HG02870 (cell line): ENCODE measurements at regions not wholly inside any gene's neighbourhood (a gene's known extent, or its start where the extent isn't known, plus 50 kb on each side); places are given as distances from the start of the nearest gene placed in this dataset.
"Not testable (repeated sequence)": the region's sequence is repeated elsewhere in the genome, so short reads cannot be mapped to it uniquely, and the experiment has no call there.

ENCODE experiments used
- ATAC-seq: cut with Tn5 transposase; IDR thresholded peaks from one replicate; pipeline ENCODE4 v1.9.1; 2021; ENCODE audit warnings: mild to moderate bottlenecking, moderate library complexity; ENCODE audit not compliant: unreplicated experiment

DNA sequence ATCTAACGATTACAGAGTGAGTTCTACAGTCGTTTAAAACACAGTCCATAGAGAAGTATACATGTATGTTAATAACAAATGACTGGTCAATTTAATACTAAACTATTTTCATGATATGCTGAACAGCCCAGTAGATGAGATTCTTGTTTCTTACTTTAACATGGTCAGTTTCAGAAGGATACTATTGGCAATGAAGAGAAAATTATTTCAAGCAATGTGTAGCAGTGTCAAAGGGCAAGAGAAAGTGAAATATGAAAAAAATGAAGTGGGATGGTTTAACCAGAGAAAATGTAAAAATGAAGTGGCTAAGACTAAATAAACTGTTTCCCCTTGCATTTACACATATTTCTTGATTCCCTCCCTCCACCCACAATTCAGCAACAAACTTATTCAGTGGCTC lies 192.1 kb upstream of the TTC14 start:
- ATAC-seq = no peak

DNA sequence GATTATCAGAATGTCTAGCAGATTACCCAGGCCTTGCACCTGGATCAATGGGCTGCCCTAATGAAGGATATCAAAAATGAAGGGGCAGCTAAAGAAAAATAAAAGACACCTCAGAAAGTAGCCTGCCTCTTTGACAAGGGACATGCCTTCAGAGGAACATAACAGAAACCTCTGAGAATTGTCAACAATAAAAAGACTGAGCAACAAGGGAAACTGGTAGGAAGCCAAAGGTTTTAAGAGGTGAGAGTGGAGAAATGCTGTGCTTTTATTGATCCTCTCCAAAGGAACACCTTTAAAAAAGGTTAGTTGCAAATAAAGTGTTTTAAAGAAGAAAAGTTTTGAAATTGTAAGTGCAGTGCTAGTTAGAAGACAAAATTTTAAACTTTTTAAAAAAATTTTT lies 187.8 kb upstream of the TTC14 start:
- ATAC-seq = no peak

DNA sequence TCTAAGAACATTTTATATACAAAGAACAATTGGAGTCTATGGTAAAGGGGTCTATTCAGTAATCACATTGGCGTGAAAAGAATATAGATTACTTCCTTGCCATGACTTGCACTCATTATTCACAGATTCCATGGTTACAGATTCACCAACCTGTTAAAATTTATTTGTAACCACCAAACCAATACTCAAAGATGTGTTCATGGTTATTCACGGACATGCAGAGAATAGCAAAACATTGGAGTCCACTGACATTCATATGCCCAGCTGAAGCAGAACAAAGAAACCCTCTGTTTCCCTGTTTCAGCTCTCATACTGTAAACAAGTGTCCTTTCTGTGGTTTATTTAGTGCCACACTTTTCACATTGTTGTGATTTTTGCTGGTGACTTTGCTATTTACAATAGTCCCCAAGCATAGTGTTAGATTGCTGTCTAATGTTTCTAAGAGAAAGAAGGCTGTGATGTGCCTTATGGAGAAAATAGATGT lies 185.8 kb upstream of the TTC14 start:
- ATAC-seq = no peak

DNA sequence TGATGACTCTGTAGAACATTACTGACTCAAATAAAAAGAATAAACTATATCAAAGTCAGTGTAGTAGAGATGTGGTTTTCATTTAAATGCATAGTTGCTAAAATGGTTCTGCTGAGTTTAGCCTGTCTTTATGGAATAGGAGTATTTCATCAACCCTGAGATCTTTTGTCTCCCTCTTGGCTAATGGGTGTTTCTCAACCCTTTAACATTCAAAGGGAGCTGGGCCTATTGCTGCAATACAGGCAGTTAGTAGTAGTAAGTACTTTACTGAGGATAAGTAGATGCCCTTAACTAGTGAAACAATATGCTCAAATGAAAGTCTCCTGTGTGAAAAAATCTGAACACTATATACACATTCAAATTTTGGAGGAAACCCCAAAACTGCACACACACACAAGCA lies 184.7 kb upstream of the TTC14 start:
- ATAC-seq = no peak

DNA sequence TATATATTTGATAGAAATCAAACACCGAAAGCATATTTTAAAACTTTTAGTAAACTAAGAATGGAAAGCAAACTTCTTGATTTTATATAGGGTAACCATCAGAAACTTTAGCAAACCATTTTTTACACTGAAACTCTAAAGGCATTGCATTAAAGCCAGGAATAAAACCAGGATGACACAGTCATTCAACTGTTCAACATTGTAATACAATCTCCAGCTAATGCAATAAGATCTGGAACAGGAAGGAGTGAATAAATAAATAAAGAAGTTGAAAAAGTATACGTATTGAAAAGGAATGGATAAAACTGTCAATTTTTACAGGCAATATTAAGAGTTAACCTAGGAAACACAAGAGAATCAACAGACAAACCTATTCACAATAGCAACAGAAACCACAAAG lies 181.9 kb upstream of the TTC14 start:
- no peak for ATAC-seq

DNA sequence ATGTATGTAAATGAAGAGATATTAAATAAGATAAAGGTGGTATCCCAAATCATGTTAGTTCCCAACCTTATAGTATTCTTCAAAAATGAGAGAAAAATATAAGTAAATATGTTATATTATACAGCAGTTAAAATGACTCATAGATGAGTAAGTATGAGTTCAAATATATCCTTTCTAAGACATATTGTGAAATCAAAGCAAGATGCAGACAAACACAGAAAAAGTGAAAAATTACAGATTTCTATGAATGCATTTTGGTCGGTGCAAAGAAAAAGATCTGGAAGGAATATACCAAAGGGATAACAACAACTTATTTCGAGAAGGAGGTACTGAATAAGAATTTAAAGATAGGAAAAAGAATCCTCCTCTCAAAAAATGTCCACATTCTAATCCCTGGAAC lies 181.2 kb upstream of the TTC14 start:
- ATAC-seq = no peak

DNA sequence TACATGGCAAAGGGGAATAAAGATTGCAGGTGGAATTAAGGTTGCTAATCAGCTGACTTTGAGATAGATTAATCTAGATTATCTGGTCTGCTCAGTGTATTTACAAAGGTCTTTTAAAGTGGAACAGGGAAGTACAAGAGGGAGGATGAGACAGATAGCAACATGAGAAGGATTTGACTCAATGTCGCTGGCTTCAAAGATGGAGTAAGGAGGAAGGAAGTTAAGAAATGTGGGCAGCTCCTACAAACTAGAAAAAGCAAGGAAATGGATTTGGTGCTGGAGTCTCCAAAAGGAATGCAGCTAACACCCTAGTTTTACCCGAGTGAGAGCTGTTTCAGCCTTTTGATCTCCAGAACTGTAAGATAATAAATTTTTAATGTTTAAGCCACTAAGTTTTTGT lies 180.7 kb upstream of the TTC14 start:
- no peak for ATAC-seq

DNA sequence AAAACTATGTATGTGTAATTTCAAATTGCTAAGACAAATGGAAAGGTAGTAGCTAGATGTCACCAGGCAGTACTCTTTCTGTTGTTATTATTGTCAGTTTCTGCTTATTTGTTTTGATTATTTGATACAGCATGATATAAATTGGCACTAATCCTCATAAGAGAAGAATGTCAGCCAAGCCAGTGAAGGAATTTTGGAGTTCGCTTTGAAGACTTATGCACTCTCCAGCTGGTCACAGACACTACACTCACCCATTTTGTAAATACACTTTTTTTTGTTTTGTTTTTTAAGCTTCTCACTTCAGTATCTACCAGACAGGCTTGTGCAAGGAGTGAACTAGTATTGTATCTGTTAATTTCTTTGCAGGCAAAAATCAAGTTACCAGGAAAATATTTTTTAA lies 180.2 kb upstream of the TTC14 start:
- ATAC-seq = no peak

DNA sequence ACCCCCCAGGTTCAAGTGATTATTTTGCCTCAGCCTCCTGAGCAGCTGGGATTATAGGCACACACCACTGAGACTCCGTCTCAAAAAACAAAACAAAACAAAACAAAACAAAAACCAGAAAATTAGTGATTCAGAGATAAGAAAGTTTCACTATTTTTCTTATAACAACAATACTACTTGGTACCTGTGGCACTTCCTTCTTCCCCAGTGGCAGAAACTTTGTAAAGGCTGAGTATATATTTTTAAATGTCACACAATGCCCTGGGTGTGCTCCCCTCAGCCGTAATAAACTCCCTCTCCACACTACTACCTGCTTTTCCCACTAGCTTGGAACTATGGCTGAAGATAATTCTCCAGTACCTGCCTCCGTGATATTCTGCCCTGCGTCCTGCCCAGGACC lies 177.7 kb upstream of the TTC14 start:
- ATAC-seq = not testable (repeated sequence)

DNA sequence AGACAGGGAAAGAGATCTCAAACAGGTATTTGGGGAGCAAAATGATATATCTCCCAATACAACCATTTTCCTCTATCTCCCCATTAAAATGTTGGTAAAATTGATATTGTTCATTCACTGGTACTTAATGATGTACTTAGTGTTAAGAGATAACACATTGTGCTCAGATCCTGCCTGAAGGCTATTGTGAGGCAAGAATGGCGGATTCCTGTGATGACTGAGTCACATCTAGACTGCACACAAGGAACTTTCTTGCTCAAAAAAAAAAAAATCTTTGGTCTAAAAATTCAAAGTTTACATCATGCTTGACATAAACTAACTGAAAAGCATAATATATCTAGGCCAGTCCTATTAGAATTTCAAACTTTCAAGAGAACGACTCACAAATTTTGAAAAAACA lies 171.1 kb upstream of the TTC14 start:
- ATAC-seq = no peak

DNA sequence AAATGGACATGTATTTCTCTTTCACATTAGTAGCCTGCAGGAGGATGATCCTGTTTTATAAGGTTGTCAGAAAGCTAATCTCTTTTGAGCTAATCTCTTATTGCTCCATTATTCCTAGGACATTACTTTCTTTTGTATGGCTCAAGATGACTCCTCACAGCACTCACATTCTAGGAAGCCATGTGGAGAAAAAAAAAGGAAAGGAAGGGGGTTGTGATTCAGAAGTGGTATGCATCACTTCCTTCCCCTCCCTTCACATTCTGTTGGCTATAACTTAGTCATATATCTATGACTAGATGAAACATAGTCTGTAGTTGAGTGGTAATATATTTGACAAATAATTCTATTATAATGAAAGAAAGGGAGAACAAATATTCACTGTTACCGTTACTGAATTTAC lies 168.8 kb upstream of the TTC14 start:
- ATAC-seq = no peak

DNA sequence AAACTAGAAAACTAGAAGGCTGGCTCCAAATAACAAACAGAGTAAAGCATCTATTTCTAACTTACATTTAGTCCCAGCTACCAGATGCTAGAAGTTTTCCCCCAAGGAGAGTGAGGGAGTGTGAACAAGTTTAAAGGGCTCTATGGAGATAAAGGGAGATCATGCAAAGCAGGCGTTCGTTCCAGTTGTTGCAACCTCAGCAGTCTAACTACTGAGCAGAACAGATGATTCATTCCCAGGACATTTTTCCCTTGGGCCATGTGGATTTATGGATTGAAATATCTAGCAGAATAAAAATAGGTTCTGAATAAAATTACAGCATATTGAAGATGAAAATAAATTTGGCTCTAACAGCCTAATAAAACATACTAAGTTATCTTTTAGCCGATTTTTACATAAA lies 154.8 kb upstream of the TTC14 start:
- no peak for ATAC-seq

DNA sequence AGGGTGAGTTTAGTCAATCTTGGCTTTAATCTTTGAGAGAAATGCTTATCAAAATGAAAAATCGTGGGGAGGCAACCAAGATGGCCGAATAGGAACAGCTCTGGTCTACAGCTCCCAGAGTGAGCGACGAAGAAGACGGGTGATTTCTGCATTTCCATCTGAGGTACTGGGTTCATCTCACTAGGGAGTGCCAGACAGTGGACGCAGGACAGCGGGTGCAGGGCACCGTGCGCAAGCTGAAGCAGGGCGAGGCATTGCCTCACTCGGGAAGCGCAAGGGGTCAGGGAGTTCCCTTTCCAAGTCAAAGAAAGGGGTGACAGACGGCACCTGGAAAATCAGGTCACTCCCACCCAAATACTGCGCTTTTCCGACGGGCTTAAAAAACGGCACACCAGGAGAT lies 153.6 kb upstream of the TTC14 start:
- not testable (repeated sequence) for ATAC-seq

DNA sequence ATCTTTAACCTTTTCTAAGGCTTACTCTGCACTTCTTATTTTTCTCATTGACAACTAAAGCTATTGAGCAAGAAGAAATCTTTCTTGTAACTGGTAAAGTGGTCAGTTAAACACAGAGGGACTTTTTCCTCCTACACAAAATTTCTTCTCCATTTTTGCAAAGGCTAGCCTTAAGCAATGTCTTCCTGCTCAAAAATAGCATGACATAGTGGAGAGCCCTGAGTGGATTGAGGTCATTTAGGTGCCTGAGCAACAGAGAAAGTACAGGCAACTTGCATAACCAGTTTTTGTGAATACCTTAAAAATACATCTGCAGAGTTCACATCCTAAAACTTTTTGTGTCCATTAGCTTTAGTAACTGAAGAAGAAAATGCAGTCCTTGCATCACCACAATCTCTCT lies 144.7 kb upstream of the TTC14 start:
- ATAC-seq = no peak

DNA sequence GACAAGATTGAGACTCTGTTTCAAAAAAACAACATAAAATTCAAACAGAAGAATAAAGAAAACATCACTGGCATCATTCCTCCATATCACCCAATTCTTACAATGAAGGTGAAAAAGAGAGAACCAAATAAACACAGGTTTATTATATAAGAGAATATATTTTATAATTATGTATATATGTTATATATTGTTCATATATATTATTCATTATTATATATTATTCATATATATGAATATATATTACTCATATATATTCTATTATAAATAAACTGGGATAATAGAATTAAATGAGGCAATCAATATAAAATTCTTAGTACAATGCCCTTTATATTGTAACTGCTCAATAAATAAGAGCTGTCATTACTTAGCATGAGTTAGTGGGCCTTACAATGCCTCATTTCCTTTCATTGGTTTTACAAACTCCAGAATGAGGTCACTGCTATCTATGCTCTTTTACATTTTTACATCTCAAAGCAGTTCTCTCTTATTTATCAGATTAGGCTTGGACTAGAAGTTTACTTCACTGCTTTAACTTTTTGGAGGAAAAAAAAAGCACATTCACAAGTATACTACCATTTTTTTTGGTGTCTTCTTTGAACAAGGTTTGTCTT lies 135.5 kb upstream of the TTC14 start:
- no peak for ATAC-seq

DNA sequence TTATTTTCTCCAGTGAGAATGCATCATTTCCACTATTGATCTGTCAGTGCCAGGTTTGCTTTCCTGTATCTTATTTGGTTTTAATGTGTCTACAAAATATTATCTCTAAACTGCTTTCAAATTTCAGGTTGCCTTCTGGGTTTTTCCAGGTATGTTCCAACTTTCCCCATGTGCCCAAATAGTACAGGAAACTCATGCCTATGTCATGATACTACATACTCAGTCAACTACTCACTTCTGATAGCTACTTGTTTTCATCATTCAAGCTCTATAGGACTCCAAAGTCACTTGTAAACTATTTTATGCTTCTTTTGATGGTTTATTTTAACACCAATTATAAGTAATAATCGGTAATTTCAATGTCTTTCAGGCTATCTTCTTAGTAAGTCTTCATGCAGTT lies 134.8 kb upstream of the TTC14 start:
- no peak for ATAC-seq

DNA sequence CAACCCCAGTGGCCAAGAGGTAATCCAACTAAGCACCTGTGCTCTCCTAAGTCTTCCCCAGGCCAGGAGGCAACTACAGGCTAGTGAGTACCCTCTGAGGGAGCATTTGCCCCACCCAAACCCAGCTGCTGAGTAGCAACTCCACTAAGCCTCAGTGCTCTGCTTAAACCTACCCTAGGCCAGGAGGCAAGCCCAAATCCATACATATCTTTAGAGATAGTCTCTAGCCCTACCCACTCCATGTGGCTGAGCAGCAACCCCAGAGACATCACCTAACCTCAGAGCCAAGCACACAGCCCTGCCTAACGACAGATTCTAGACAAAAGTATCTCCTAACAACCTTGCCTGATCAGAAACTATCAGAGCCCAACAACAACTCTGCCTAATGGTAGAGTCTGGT lies 132.8 kb upstream of the TTC14 start:
- no peak for ATAC-seq

DNA sequence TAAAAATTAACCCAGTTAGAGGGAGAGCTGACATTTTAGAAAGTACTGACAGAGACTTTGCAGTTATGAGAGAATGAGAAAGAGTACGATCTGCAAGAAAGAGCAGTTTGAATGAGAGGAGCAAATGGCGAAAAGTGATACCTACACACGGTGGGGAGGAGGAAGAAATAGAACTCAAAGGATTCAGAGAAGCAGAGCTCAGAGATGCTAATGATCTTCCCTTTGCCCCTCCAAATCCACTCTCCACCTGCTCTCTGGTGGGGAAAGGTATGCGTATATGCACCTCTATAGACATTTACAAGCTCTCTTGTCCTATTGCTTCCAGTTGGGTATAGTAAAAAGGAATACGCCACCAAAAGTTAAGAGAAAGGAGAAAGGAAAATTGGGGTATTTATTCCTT lies 123.3 kb upstream of the TTC14 start:
- ATAC-seq = no peak

DNA sequence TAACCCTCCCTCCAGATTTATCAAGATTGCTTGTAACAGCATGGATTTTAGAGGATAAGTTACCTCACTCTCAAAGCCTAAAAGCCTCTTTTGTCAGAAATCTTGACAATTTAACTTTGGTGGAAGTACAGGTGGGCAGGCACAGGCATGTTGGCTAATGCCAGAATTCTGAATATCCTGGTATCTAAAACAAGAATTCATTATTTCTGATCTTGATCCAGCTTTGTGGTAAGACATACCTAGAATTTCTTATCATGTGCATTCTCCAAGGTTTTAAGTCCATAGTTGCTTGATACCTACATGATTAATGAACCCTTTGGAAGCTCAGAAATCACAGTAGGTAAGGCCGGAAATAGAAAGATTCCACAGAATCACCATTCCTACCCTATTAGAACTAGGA lies 109.9 kb upstream of the TTC14 start:
- no peak for ATAC-seq

DNA sequence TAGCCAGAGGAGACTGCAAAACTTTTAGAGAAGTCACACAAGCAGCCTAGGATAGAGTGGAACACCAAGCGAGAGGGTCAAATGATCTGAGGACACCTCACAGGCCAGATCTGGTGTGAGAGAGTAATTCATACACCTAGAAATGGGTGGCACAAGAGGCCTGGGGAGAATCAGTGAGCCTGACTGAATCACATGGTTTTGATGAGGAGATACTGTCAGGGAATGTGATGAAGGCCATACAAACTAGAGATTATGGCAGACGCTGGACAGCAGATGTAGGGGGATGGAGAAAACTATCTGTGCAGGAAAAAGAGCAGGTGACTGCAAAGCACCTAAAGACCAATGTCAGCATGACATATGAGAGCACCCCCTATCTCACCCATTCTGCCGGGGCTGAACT lies 105.0 kb upstream of the TTC14 start:
- no peak for ATAC-seq

DNA sequence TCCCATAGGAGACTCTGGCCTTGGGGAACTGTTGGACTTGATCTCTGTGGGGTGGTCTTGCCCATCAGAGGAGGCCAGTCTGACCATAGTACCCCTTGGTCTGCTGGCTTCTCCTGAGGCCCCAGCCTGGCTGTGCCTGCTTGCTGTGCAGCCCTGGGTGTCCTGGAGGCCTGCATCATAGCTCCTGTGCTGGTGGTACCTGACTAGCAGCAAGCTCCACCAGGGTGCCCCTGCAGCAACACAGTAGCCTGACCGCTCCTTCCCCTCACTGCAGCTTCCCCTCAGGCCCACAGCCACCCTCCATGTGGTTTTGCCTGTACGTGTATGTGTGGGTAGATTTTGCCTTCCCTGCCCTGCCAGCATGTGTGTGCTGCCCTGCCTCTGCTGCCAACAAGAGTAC lies 85.6 kb upstream of the TTC14 start:
- ATAC-seq = no peak

DNA sequence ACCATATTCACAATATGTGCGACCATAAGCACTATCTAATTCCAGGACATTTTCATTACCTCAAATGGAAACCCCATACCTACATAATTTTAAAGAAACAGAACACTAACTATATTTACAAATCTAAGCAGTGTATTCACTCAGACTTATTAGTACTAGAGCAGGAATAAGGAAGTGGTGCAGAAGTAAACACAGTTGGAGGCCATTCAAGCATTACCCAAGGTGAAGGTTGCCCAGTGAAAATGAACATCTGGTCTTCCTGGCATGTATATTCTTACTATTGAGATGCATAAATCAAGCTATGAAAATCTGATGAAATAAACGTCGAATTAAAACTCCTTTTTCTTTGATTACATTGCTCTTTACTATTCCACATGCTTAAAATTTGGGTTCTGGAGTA lies 78.9 kb upstream of the TTC14 start:
- no peak for ATAC-seq

DNA sequence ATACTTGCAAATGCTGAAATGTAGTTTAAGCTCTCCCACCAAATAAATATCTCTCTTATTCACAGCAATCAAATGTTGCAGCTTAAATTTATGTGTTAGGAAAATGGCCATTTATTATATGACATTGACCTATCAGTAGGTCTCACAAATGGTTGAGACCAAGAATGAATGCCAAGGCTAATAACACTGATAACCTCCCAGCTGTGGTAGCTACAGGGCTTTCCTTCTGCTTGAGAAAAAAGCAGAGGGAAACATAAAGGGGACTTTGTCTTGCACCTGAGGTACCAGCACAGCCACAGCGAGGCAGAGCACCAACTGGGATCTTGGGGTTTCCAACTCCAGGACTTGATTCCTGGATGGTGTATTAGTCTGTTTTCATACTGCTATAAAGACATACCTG lies 73.1 kb upstream of the TTC14 start:
- ATAC-seq = no peak

DNA sequence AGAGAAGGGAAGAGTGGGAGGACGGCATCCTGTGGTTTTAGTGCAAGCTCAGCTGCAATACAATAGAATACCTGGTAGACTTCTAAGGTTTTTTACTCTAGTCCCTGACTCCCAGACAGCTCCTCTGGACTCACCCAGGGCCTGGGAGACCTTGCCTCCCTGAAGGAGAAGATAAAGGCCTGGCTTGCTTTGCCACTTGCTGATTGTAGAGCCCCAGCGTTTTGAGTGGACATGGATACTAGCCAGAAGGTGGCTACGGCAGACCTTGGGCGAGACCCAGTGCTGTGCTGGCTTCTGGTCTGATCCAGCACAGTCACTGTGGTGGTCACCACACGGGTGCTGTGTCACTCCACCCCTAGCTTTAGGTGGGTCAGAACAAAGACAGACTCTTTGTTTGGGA lies 72.2 kb upstream of the TTC14 start:
- ATAC-seq = no peak
